Stomach (tissue), 8 donors: ENCODE measurements at regions not wholly inside any gene's neighbourhood (a gene's known extent, or its start where the extent isn't known, plus 50 kb on each side); places are given as distances from the start of the nearest gene placed in this dataset.
A peak's percentile ranks its signal among the peaks of the same experiment; 100 is the strongest.

Experiments
- DNase-seq, 2 donors: peaks; one replicate each; pipeline versions ENCODE4 v3.0.0 to v3.0.0-alpha.2; 2013 to 2019
- H3K27ac ChIP-seq, 5 donors: fragments of 200-600 bp in 4 of 5; sonication (generic) in 4 of 5; one replicate each; pipeline ENCODE4 v1.5.1; 2013 to 2019; ENCODE audit warnings: mild to moderate bottlenecking in 1 of 5, moderate library complexity in 1 of 5
- H3K27me3 ChIP-seq, 3 donors: fragments of 200-600 bp; sonication (generic); one replicate each; pipeline ENCODE4 v1.5.1; 2017 to 2019; ENCODE audit warnings: mixed run types in 1 of 3
- H3K36me3 ChIP-seq, 4 donors: fragments of 200-600 bp; sonication (generic); 1 replicate in 3 of 4; 2 replicates in 1 of 4; pipeline ENCODE4 v1.5.1; 2016 to 2019
- H3K4me1 ChIP-seq, 4 donors: fragments of 200-600 bp; sonication (generic); one replicate each; pipeline ENCODE4 v1.5.1; 2016 to 2019
- H3K4me3 ChIP-seq, 4 donors: fragments of 200-600 bp; sonication (generic) in 3 of 4; one replicate each; pipeline ENCODE4 v1.5.1; 2016 to 2019; ENCODE audit warnings: mild to moderate bottlenecking in 1 of 4
- H3K9me3 ChIP-seq, 4 donors: fragments of 200-600 bp; sonication (generic); one replicate each; pipeline ENCODE4 v1.5.1; 2016 to 2019
- EP300 ChIP-seq: sonication (generic); formaldehyde crosslinking; IDR thresholded peaks from one replicate; pipeline ENCODE4 v1.6.1; 2017; ENCODE audit warnings: antibody characterized with exemption
- POLR2A ChIP-seq, 4 donors: fragments of 450-650 bp; IDR thresholded peaks; one replicate each; pipeline ENCODE4 v1.6.1; 2016; ENCODE audit warnings: antibody characterized with exemption in 4 of 4, control low read depth in 2 of 4, mild to moderate bottlenecking in 1 of 4, moderate library complexity in 1 of 4
- POLR2AphosphoS5 ChIP-seq, 3 donors: sonication (generic); formaldehyde crosslinking; IDR thresholded peaks; one replicate each; pipeline ENCODE4 v1.6.1; 2016; ENCODE audit warnings: antibody characterized with exemption in 3 of 3
- WGBS, 5 donors: extraction: QIAGEN DNeasy Blood & Tissue Kit in 3 of 5; methylation state at CpG; one replicate each; pipeline versions ENCODE4 v1.1.5 to v1.1.7; 2013 to 2018; 5-methylcytosine and 5-hydroxymethylcytosine counted together
- intact Hi-C: fragments of 100-400 bp; cut with DNase I; formaldehyde crosslinking; loops from one replicate; pipeline ENCODE4 v1.15.1; 2023; ENCODE audit warnings: low total_unique reads
- TF ChIP-seq, protein P1 (sequence below), 7 experiments: fragments of 450-650 bp in 4 of 7; fragments of 200-600 bp in 3 of 7; sonication (generic) in 3 of 7; IDR thresholded peaks; one replicate each; pipeline ENCODE4 v1.5.1; 2016 to 2019; ENCODE audit warnings: antibody characterized with exemption in 7 of 7, control low read depth in 2 of 7, mild to moderate bottlenecking in 1 of 7
- donor health status: healthy with polysubstance abuse.
- donor health status: Bipolar disorder and iron deficiency.
- donor health status: healthy.

DNA sequence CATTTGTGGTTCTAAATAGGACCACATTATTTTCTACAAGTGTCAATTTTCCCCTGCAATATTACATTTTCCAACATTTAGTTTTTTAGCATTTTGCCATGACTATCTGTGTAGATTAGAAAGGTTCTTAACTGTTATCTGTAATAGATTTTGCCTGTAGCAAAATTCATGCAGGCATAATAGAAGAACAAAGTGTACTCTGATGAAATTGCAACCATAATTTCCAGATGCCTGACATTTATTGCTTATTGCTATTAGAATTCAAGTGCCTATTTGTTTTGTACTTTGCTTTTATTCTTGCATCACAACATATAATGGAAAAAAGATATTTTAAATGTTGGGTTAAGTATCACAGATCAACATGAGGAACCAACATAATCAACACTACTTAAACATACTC is 337.7 kb downstream of the TOX3 start:
- Histone ChIP-seq H3K36me3 (no peaks in the 10 kb centered on the region), H3K27me3 (no peaks in the 10 kb centered on the region), H3K27ac (no peak overlapping the region), H3K9me3 (no peaks in the 10 kb centered on the region), H3K4me1 (no peaks in the 10 kb centered on the region), H3K4me3 (no peak overlapping the region)
- no peak for TF ChIP-seq POLR2A (IDR thresholded peaks at IDR 0.05)
- TF ChIP-seq EP300: no peak
- DNase-seq: no peak
- intact Hi-C loops: no loop called here

DNA sequence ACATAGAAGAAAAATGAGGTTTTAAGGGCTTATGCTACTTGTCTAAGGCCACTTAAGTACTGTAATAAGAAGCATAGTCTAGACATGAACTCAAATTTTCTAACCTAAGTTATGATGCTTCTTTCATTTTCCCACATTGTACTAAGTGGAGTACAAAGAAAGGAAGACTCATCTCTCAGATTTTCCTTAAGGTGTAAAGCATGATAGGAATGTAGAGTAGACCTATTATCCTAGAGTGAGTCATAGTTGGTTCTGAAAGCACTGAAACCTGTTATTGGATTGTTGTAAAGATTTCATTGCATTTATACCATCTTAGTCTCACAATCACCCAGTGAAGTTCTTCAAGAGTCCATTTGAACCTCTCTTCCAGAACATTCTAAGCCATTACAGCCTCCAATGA is 343.8 kb downstream of the TOX3 start:
- Histone ChIP-seq H3K36me3 (no peaks in the 10 kb centered on the region), H3K4me1 (no peaks in the 10 kb centered on the region), H3K4me3 (no peak overlapping the region), H3K27ac (no peak overlapping the region), H3K27me3 (no peaks in the 10 kb centered on the region), H3K9me3 (no peaks in the 10 kb centered on the region)
- TF ChIP-seq, protein P1, sequence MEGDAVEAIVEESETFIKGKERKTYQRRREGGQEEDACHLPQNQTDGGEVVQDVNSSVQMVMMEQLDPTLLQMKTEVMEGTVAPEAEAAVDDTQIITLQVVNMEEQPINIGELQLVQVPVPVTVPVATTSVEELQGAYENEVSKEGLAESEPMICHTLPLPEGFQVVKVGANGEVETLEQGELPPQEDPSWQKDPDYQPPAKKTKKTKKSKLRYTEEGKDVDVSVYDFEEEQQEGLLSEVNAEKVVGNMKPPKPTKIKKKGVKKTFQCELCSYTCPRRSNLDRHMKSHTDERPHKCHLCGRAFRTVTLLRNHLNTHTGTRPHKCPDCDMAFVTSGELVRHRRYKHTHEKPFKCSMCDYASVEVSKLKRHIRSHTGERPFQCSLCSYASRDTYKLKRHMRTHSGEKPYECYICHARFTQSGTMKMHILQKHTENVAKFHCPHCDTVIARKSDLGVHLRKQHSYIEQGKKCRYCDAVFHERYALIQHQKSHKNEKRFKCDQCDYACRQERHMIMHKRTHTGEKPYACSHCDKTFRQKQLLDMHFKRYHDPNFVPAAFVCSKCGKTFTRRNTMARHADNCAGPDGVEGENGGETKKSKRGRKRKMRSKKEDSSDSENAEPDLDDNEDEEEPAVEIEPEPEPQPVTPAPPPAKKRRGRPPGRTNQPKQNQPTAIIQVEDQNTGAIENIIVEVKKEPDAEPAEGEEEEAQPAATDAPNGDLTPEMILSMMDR (IDR thresholded peaks at IDR 0.05): no peak
- TF ChIP-seq POLR2AphosphoS5 (IDR thresholded peaks at IDR 0.05) (no peak), EP300 (no peak), POLR2A (IDR thresholded peaks at IDR 0.05) (no peak)
- DNase-seq: no peak
- intact Hi-C loops: no loop called here

DNA sequence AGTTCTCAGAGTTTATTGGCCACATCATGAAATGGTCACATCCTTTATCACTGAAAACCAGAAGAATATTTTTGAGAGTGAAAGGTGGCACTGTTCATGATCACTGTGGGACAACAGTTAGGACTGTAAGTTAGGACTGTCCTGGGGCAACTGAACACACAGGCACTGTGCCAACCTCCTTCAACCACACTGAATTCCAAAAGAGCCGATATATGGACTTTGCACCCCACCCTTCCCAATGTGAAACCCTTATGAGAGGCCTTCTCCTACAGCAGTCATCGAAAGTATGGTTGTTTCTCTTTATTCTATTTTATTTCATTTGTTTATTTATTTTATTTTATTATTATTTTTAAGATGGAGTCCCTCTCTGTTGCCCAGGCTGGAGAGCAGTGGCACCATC is 353.5 kb downstream of the TOX3 start:
- no peak overlapping the region for H3K27ac ChIP-seq
- no peaks in the 10 kb centered on the region for H3K36me3 ChIP-seq
- H3K27me3 ChIP-seq: no peaks in the 10 kb centered on the region
- DNase-seq: peak in 1 of 2 donors; percentile 26
- intact Hi-C loops: no loop called here
- H3K9me3 ChIP-seq: no peaks in the 10 kb centered on the region
- H3K4me1 ChIP-seq: peaks cover 0 to 8% (median 6%) of the 10 kb centered on the region in 4 donors
- WGBS, 5 donors: 67 to 73% (median 72%) methylated on average over 2 of the region's 2 CpGs
- no peak for TF ChIP-seq POLR2AphosphoS5 (IDR thresholded peaks at IDR 0.05)
- TF ChIP-seq, protein P1 (IDR thresholded peaks at IDR 0.05): no peak
- TF ChIP-seq EP300: no peak
- TF ChIP-seq POLR2A (IDR thresholded peaks at IDR 0.05): no peak
- H3K4me3 ChIP-seq: no peak overlapping the region

DNA sequence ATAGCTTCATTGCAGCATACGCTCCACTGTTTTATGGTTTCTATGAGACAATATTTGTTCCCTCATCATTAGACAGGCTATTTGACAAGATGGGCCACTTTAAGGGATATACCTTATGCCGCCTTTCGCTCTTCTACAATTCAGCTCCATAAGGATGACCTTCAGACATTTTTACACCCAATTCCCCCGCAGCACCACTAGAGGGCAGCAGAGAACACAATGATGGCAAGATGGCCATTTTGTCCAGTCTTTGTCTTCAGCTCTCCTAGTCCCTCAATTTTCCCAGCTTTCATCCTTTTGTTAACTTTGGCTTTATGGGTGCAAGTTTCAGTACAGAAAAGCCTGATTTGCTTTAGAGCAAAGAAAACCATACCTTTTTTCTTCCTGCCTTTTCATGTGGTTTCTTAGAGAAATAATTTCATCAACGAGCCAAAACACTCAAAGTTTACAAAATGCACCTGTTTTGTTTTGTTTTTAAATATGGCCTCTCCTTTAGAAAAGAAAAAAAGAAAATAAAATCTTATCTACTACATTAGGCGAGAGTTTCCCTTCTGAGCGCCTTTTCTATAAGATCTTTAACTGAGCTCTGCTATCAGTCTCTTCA is 355.3 kb downstream of the TOX3 start:
- H3K27ac ChIP-seq: no peak overlapping the region
- no peaks in the 10 kb centered on the region for H3K27me3 ChIP-seq
- TF ChIP-seq POLR2AphosphoS5 (IDR thresholded peaks at IDR 0.05) (peak in 1 of 3 donors; percentile 59), POLR2A (IDR thresholded peaks at IDR 0.05) (no peak)
- TF ChIP-seq, protein P1 (IDR thresholded peaks at IDR 0.05): peak in 5 of 7 experiments; percentile 88 to 95 (median 90)
- intact Hi-C loops: no loop called here
- H3K9me3 ChIP-seq: no peaks in the 10 kb centered on the region
- WGBS, 5 donors: 37 to 47% (median 39%) methylated on average over 7 of the region's 7 CpGs
- H3K4me3 ChIP-seq: no peak overlapping the region
- peaks cover 0 to 8% (median 6%) of the 10 kb centered on the region in 4 donors for H3K4me1 ChIP-seq
- H3K36me3 ChIP-seq: no peaks in the 10 kb centered on the region
- DNase-seq: peak; percentile 78 to 91

- Histone ChIP-seq H3K27me3 (no peaks in the 10 kb centered on the region), H3K9me3 (no peaks in the 10 kb centered on the region), H3K4me3 (no peak overlapping the region), H3K36me3 (no peaks in the 10 kb centered on the region), H3K4me1 (no peaks in the 10 kb centered on the region), H3K27ac (no peak overlapping the region)
- intact Hi-C loops: loop anchor here (10.0 kb wide), 1 partner anchor 730 kb away; no protein-coding TSS in a partner anchor
- 82 to 95% (median 90%) methylated on average over 3 of the region's 3 CpGs for WGBS, 5 donors
- TF ChIP-seq EP300 (no peak), POLR2AphosphoS5 (IDR thresholded peaks at IDR 0.05) (no peak)
- TF ChIP-seq, protein P1 (IDR thresholded peaks at IDR 0.05): no peak
- DNase-seq: no peak
These were observed 362.6 kb downstream of the TOX3 start for GRCh38 chr16:52184336-52184735.
